ENCODE measurements at regions not wholly inside any gene's neighbourhood (a gene's known extent, or its start where the extent isn't known, plus 50 kb on each side); places are given as distances from the start of the nearest gene placed in this dataset.

GRCh38 chr3:22297436-22297835 is 546.4 kb upstream of the ZNF385D start:
- TF ChIP-seq CTCF (IDR thresholded peaks at IDR 0.05; ENCODE audit: insufficient read depth, low read depth, low read length) = no peak
- H3K4me3 ChIP-seq (ENCODE audit: low read depth, low read length) = no peak overlapping the region
- POLR2A ChIA-PET = no interaction called here
- DNase-seq (ENCODE audit: low read depth) = no peak
- H3K36me3 ChIP-seq (ENCODE audit: control insufficient read depth, insufficient read depth, low read length) = no peaks in the 10 kb centered on the region
- no peaks in the 10 kb centered on the region for H3K27me3 ChIP-seq (ENCODE audit: control insufficient read depth, insufficient read depth, low read length)
- CTCF ChIA-PET = no interaction called here

- POLR2A ChIA-PET = no interaction called here
- DNase-seq (ENCODE audit: low read depth) = no peak
- CTCF ChIA-PET = no interaction called here
- TF ChIP-seq CTCF (IDR thresholded peaks at IDR 0.05; ENCODE audit: insufficient read depth, low read depth, low read length) = no peak
- Histone ChIP-seq H3K27me3 (ENCODE audit: control insufficient read depth, insufficient read depth, low read length) (no peaks in the 10 kb centered on the region), H3K36me3 (ENCODE audit: control insufficient read depth, insufficient read depth, low read length) (no peaks in the 10 kb centered on the region), H3K4me3 (ENCODE audit: low read depth, low read length) (no peak overlapping the region)
Observed at GRCh38 chr3:22306454-22306853, 555.4 kb upstream of the ZNF385D start.

- no peak for TF ChIP-seq CTCF (IDR thresholded peaks at IDR 0.05; ENCODE audit: insufficient read depth, low read depth, low read length)
- no peaks in the 10 kb centered on the region for H3K36me3 ChIP-seq (ENCODE audit: control insufficient read depth, insufficient read depth, low read length)
- ChIA-PET CTCF (no interaction called here), POLR2A (no interaction called here)
- no peak overlapping the region for H3K4me3 ChIP-seq (ENCODE audit: low read depth, low read length)
- DNase-seq (ENCODE audit: low read depth) = no peak
- H3K27me3 ChIP-seq (ENCODE audit: control insufficient read depth, insufficient read depth, low read length) = no peaks in the 10 kb centered on the region
Observed at GRCh38 chr3:22308871-22309270, 557.9 kb upstream of the ZNF385D start.

GRCh38 chr3:22315925-22316324 is 564.9 kb upstream of the ZNF385D start:
- CTCF ChIA-PET = no interaction called here
- no peak for TF ChIP-seq CTCF (IDR thresholded peaks at IDR 0.05; ENCODE audit: insufficient read depth, low read depth, low read length)

GRCh38 chr3:22318325-22318724 is 567.3 kb upstream of the ZNF385D start:
- no peak overlapping the region for H3K4me3 ChIP-seq (ENCODE audit: low read depth, low read length)
- CTCF ChIA-PET = interaction anchor here (0.7 kb wide), 1 partner anchor 21 kb away, joined by 4 read pairs; no protein-coding TSS in a partner anchor
- POLR2A ChIA-PET = no interaction called here
- H3K36me3 ChIP-seq (ENCODE audit: control insufficient read depth, insufficient read depth, low read length) = no peaks in the 10 kb centered on the region
- no peaks in the 10 kb centered on the region for H3K27me3 ChIP-seq (ENCODE audit: control insufficient read depth, insufficient read depth, low read length)
- TF ChIP-seq CTCF (IDR thresholded peaks at IDR 0.05; ENCODE audit: insufficient read depth, low read depth, low read length) = no peak
- DNase-seq (ENCODE audit: low read depth) = no peak

More at GRCh38 chr3:22315925-22316324, 564.9 kb upstream of the ZNF385D start:
- no peak overlapping the region for H3K4me3 ChIP-seq (ENCODE audit: low read depth, low read length)
- POLR2A ChIA-PET = no interaction called here
- no peaks in the 10 kb centered on the region for H3K36me3 ChIP-seq (ENCODE audit: control insufficient read depth, insufficient read depth, low read length)
- DNase-seq (ENCODE audit: low read depth) = no peak
- no peaks in the 10 kb centered on the region for H3K27me3 ChIP-seq (ENCODE audit: control insufficient read depth, insufficient read depth, low read length)

Data from BJ (cell line).